HG03460 (cell line): ENCODE measurements at regions not wholly inside any gene's neighbourhood (a gene's known extent, or its start where the extent isn't known, plus 50 kb on each side); places are given as distances from the start of the nearest gene placed in this dataset.

Experiments
- ATAC-seq: cut with Tn5 transposase; IDR thresholded peaks from one replicate; pipeline ENCODE4 v1.9.1; 2021; ENCODE audit not compliant: unreplicated experiment

GRCh38 chr4:162366146-162366545, 202.3 kb upstream of the FSTL5 start:
- ATAC-seq, result no peak

- ATAC-seq, result no peak
Measured at GRCh38 chr4:162364651-162365050, 200.9 kb upstream of the FSTL5 start.

GRCh38 chr4:162360369-162361149, 196.8 kb upstream of the FSTL5 start:
- ATAC-seq, result no peak

- ATAC-seq, result no peak
Measured at GRCh38 chr4:162356181-162356580, 192.4 kb upstream of the FSTL5 start.

- no peak for ATAC-seq
Measured at GRCh38 chr4:162352580-162353107, 188.8 kb upstream of the FSTL5 start.

GRCh38 chr4:162350331-162350730, 186.5 kb upstream of the FSTL5 start:
- no peak for ATAC-seq

- no peak for ATAC-seq
Measured at GRCh38 chr4:162349395-162349794, 185.6 kb upstream of the FSTL5 start.

GRCh38 chr4:162347842-162348213, 184.0 kb upstream of the FSTL5 start:
- ATAC-seq, result no peak

GRCh38 chr4:162347156-162347841, 183.5 kb upstream of the FSTL5 start:
- ATAC-seq, result no peak

GRCh38 chr4:162343967-162344366, 180.2 kb upstream of the FSTL5 start:
- no peak for ATAC-seq

GRCh38 chr4:162341533-162341932, 177.7 kb upstream of the FSTL5 start:
- no peak for ATAC-seq

GRCh38 chr4:162323919-162324318, 160.1 kb upstream of the FSTL5 start:
- ATAC-seq, result no peak

- ATAC-seq, result no peak
Measured at GRCh38 chr4:162322054-162322453, 158.3 kb upstream of the FSTL5 start.

GRCh38 chr4:162285753-162286152, 122.0 kb upstream of the FSTL5 start:
- ATAC-seq, result no peak

- ATAC-seq, result no peak
Measured at GRCh38 chr4:162282684-162283083, 118.9 kb upstream of the FSTL5 start.

GRCh38 chr4:162274354-162274753, 110.6 kb upstream of the FSTL5 start:
- peak; percentile 92 for ATAC-seq

GRCh38 chr4:162272215-162272614, 108.4 kb upstream of the FSTL5 start:
- no peak for ATAC-seq

GRCh38 chr4:162268911-162269310, 105.1 kb upstream of the FSTL5 start:
- ATAC-seq, result no peak

- ATAC-seq, result no peak
Measured at GRCh38 chr4:162265802-162266201, 102.0 kb upstream of the FSTL5 start.

- no peak for ATAC-seq
Measured at GRCh38 chr4:162245051-162245450, 81.3 kb upstream of the FSTL5 start.

GRCh38 chr4:162241857-162242256, 78.1 kb upstream of the FSTL5 start:
- ATAC-seq, result no peak
